Activated CD4-positive, alpha-beta T cell treated with anti-CD3 and anti-CD28 coated beads, Interleukin-2, amount 10 ng/mL, durations not matched to agents 7 days and 5 days (primary cell): ENCODE measurements at regions not wholly inside any gene's neighbourhood (a gene's known extent, or its start where the extent isn't known, plus 50 kb on each side); places are given as distances from the start of the nearest gene placed in this dataset.

Source experiments
- CTCF ChIA-PET: fragments of 350-600 bp; sonication (Branson Sonifier 250); formaldehyde crosslinking; loops from one replicate; lab custom pipeline; 2021; ENCODE audit warnings: antibody characterized with exemption; lab: Charles Lee
- POLR2A ChIA-PET: fragments of 350-600 bp; sonication (Branson Sonifier 250); formaldehyde crosslinking; loops from one replicate; lab custom pipeline; 2021; ENCODE audit warnings: antibody characterized with exemption; lab: Charles Lee
- DNase-seq: peaks from one replicate; pipeline ENCODE4 v3.0.0-alpha.2; 2020
- H3K27ac Mint-ChIP-seq: one replicate; pipeline ENCODE4 v1.8.0; 2021; ENCODE audit warnings: mild to moderate bottlenecking, moderate library complexity, mixed read lengths
- H3K27me3 Mint-ChIP-seq: one replicate; pipeline ENCODE4 v1.8.0; 2021; ENCODE audit warnings: mixed read lengths
- H3K36me3 Mint-ChIP-seq: one replicate; pipeline ENCODE4 v1.8.0; 2021; ENCODE audit warnings: low read depth, mixed read lengths
- H3K4me1 Mint-ChIP-seq: one replicate; pipeline ENCODE4 v1.8.0; 2021; ENCODE audit warnings: mixed read lengths
- H3K4me3 Mint-ChIP-seq: one replicate; pipeline ENCODE4 v1.8.0; 2021; ENCODE audit warnings: mild to moderate bottlenecking, moderate library complexity, mixed read lengths
- H3K9me3 Mint-ChIP-seq: one replicate; pipeline ENCODE4 v1.8.0; 2021; ENCODE audit warnings: mixed read lengths

GRCh38 chr2:16329421-16329820 lies 336.2 kb downstream of the CYRIA start:
- H3K36me3 Mint-ChIP-seq, result no peaks in the 10 kb centered on the region
- DNase-seq, result no peak
- H3K27ac Mint-ChIP-seq, result no peak overlapping the region
- H3K27me3 Mint-ChIP-seq, result no peaks in the 10 kb centered on the region
- H3K9me3 Mint-ChIP-seq, result no peaks in the 10 kb centered on the region
- ChIA-PET POLR2A (no interaction called here), CTCF (no interaction called here)
- H3K4me1 Mint-ChIP-seq, result no peaks in the 10 kb centered on the region
- H3K4me3 Mint-ChIP-seq, result no peak overlapping the region

GRCh38 chr2:16328521-16329190 lies 337.0 kb downstream of the CYRIA start:
- Mint-ChIP-seq H3K27me3 (no peaks in the 10 kb centered on the region), H3K9me3 (no peaks in the 10 kb centered on the region), H3K4me3 (no peak overlapping the region), H3K27ac (no peak overlapping the region), H3K4me1 (no peaks in the 10 kb centered on the region), H3K36me3 (no peaks in the 10 kb centered on the region)
- CTCF ChIA-PET, result no interaction called here
- no peak for DNase-seq
- POLR2A ChIA-PET, result no interaction called here

- H3K27ac Mint-ChIP-seq, result no peak overlapping the region
- POLR2A ChIA-PET, result no interaction called here
- CTCF ChIA-PET, result interaction anchor here (1.6 kb wide), 1 partner anchor 12 kb away, joined by 5 read pairs; no protein-coding TSS in a partner anchor
- H3K4me3 Mint-ChIP-seq, result no peak overlapping the region
- no peaks in the 10 kb centered on the region for H3K36me3 Mint-ChIP-seq
- H3K27me3 Mint-ChIP-seq, result no peaks in the 10 kb centered on the region
- no peaks in the 10 kb centered on the region for H3K9me3 Mint-ChIP-seq
- no peak for DNase-seq
- H3K4me1 Mint-ChIP-seq, result no peaks in the 10 kb centered on the region
Measured at GRCh38 chr2:16327326-16327725, 338.3 kb downstream of the CYRIA start.

- Mint-ChIP-seq H3K9me3 (no peaks in the 10 kb centered on the region), H3K27ac (no peak overlapping the region), H3K27me3 (no peaks in the 10 kb centered on the region), H3K36me3 (no peaks in the 10 kb centered on the region), H3K4me1 (no peaks in the 10 kb centered on the region), H3K4me3 (no peak overlapping the region)
- DNase-seq, result no peak
- POLR2A ChIA-PET, result no interaction called here
- CTCF ChIA-PET, result interaction anchor here (1.6 kb wide), 1 partner anchor 11 kb away, joined by 5 read pairs; no protein-coding TSS in a partner anchor
Measured at GRCh38 chr2:16326711-16327300, 338.8 kb downstream of the CYRIA start.

- Mint-ChIP-seq H3K36me3 (no peaks in the 10 kb centered on the region), H3K4me3 (no peak overlapping the region), H3K27ac (no peak overlapping the region), H3K4me1 (no peaks in the 10 kb centered on the region), H3K27me3 (no peaks in the 10 kb centered on the region), H3K9me3 (no peaks in the 10 kb centered on the region)
- ChIA-PET POLR2A (no interaction called here), CTCF (interaction anchor here (1.6 kb wide), 1 partner anchor 11 kb away, joined by 5 read pairs; no protein-coding TSS in a partner anchor)
- DNase-seq, result no peak
Measured at GRCh38 chr2:16325976-16326510, 339.6 kb downstream of the CYRIA start.

GRCh38 chr2:16325016-16325975 lies 340.3 kb downstream of the CYRIA start:
- H3K4me3 Mint-ChIP-seq, result no peak overlapping the region
- no peak for DNase-seq
- H3K27ac Mint-ChIP-seq, result no peak overlapping the region
- no peaks in the 10 kb centered on the region for H3K36me3 Mint-ChIP-seq
- ChIA-PET POLR2A (no interaction called here), CTCF (no interaction called here)
- no peaks in the 10 kb centered on the region for H3K9me3 Mint-ChIP-seq
- H3K4me1 Mint-ChIP-seq, result no peaks in the 10 kb centered on the region
- H3K27me3 Mint-ChIP-seq, result no peaks in the 10 kb centered on the region

- Mint-ChIP-seq H3K4me1 (no peaks in the 10 kb centered on the region), H3K4me3 (no peak overlapping the region), H3K27ac (no peak overlapping the region), H3K27me3 (no peaks in the 10 kb centered on the region), H3K9me3 (no peaks in the 10 kb centered on the region), H3K36me3 (no peaks in the 10 kb centered on the region)
- CTCF ChIA-PET, result no interaction called here
- POLR2A ChIA-PET, result no interaction called here
- DNase-seq, result no peak
Measured at GRCh38 chr2:16324544-16324937, 341.1 kb downstream of the CYRIA start.

- no peak overlapping the region for H3K4me3 Mint-ChIP-seq
- H3K4me1 Mint-ChIP-seq, result no peaks in the 10 kb centered on the region
- no peak overlapping the region for H3K27ac Mint-ChIP-seq
- H3K36me3 Mint-ChIP-seq, result no peaks in the 10 kb centered on the region
- no peaks in the 10 kb centered on the region for H3K9me3 Mint-ChIP-seq
- DNase-seq, result no peak
- ChIA-PET POLR2A (no interaction called here), CTCF (no interaction called here)
- H3K27me3 Mint-ChIP-seq, result no peaks in the 10 kb centered on the region
Measured at GRCh38 chr2:16323551-16324543, 341.8 kb downstream of the CYRIA start.

- Mint-ChIP-seq H3K9me3 (no peaks in the 10 kb centered on the region), H3K27me3 (no peaks in the 10 kb centered on the region), H3K27ac (no peak overlapping the region), H3K36me3 (no peaks in the 10 kb centered on the region), H3K4me1 (no peaks in the 10 kb centered on the region), H3K4me3 (no peak overlapping the region)
- DNase-seq, result no peak
- CTCF ChIA-PET, result no interaction called here
- POLR2A ChIA-PET, result no interaction called here
Measured at GRCh38 chr2:16323126-16323520, 342.5 kb downstream of the CYRIA start.

GRCh38 chr2:16322308-16323125 lies 343.1 kb downstream of the CYRIA start:
- no peak for DNase-seq
- H3K4me1 Mint-ChIP-seq, result no peaks in the 10 kb centered on the region
- H3K9me3 Mint-ChIP-seq, result no peaks in the 10 kb centered on the region
- no peak overlapping the region for H3K4me3 Mint-ChIP-seq
- no peak overlapping the region for H3K27ac Mint-ChIP-seq
- H3K36me3 Mint-ChIP-seq, result no peaks in the 10 kb centered on the region
- ChIA-PET CTCF (interaction anchor here (0.6 kb wide), 1 partner anchor 39 kb away, joined by 3 read pairs; no protein-coding TSS in a partner anchor), POLR2A (no interaction called here)
- no peaks in the 10 kb centered on the region for H3K27me3 Mint-ChIP-seq

- H3K4me1 Mint-ChIP-seq, result no peaks in the 10 kb centered on the region
- POLR2A ChIA-PET, result no interaction called here
- H3K27me3 Mint-ChIP-seq, result no peaks in the 10 kb centered on the region
Measured at GRCh38 chr2:16321872-16322271, 343.8 kb downstream of the CYRIA start.

More at GRCh38 chr2:16321872-16322271, 343.8 kb downstream of the CYRIA start:
- Mint-ChIP-seq H3K27ac (no peak overlapping the region), H3K36me3 (no peaks in the 10 kb centered on the region), H3K4me3 (no peak overlapping the region), H3K9me3 (no peaks in the 10 kb centered on the region)
- no peak for DNase-seq
- CTCF ChIA-PET, result no interaction called here
